ENCODE measurements at regions not wholly inside any gene's neighbourhood (a gene's known extent, or its start where the extent isn't known, plus 50 kb on each side); places are given as distances from the start of the nearest gene placed in this dataset.
"Not testable (repeated sequence)": the region's sequence is repeated elsewhere in the genome, so short reads cannot be mapped to it uniquely, and the experiment has no call there.

DNA sequence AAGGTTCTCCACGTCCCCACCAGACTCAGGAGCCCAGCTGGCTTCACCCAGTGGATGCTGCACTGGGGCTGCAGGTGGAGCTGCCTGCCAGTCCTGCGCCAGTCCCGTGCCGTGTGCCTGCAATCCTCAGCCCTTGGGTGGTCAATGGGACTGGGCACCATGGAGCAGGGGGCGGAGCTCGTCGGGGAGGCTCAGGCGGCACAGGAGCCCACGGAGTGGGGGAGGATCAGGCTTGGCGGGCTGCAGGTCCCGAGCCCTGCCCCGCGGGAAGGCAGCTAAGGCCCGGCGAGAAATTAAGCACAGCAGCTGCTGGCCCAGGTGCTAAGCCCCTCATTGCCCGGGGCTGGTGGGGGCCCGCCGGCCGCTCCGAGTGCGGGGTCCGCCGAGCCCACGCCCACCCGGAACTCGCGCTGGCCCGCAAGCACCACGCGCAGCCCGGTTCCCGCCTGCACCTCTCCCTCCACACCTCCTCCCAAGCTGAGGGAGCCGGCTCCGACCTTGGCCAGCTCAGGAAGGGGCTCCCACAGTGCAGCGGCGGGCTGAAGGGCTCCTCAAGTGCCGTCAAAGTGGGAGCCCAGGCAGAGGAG, 87.6 kb downstream of the DNAJB9 start:
- TF ChIP-seq POLR2A (IDR thresholded peaks at IDR 0.05; ENCODE audit: low read depth) = not testable (repeated sequence)
- TF ChIP-seq, protein P1, sequence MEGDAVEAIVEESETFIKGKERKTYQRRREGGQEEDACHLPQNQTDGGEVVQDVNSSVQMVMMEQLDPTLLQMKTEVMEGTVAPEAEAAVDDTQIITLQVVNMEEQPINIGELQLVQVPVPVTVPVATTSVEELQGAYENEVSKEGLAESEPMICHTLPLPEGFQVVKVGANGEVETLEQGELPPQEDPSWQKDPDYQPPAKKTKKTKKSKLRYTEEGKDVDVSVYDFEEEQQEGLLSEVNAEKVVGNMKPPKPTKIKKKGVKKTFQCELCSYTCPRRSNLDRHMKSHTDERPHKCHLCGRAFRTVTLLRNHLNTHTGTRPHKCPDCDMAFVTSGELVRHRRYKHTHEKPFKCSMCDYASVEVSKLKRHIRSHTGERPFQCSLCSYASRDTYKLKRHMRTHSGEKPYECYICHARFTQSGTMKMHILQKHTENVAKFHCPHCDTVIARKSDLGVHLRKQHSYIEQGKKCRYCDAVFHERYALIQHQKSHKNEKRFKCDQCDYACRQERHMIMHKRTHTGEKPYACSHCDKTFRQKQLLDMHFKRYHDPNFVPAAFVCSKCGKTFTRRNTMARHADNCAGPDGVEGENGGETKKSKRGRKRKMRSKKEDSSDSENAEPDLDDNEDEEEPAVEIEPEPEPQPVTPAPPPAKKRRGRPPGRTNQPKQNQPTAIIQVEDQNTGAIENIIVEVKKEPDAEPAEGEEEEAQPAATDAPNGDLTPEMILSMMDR (IDR thresholded peaks at IDR 0.05) = not testable (repeated sequence)

Data from esophagus muscularis mucosa (tissue), 3 donors.